HG03103 (cell line): ENCODE measurements at regions not wholly inside any gene's neighbourhood (a gene's known extent, or its start where the extent isn't known, plus 50 kb on each side); places are given as distances from the start of the nearest gene placed in this dataset.

Source experiments
- ATAC-seq: cut with Tn5 transposase; IDR thresholded peaks from one replicate; pipeline ENCODE4 v1.9.1; 2021; ENCODE audit warnings: low read depth; ENCODE audit not compliant: unreplicated experiment

DNA sequence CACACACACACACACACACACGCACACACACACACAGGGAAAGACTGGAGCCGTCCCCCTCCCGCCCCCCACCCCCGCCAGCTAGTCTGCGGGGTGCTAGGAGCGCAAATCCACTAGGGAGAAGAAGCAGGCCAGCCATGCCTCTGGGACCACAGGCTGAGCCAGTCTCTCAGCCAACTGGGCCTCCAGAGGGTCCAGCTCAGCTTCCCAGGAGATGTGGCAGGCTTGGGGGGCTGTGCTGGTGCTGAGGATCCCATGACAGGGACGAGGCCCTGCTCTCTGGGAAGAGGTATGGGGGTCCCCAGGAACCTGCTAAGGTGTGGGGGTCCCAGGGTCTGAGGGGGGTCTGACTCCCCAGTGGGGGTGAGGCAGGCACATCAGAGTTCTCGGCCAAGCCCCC is 133.5 kb downstream of the NCOR2 start:
- no peak for ATAC-seq

DNA sequence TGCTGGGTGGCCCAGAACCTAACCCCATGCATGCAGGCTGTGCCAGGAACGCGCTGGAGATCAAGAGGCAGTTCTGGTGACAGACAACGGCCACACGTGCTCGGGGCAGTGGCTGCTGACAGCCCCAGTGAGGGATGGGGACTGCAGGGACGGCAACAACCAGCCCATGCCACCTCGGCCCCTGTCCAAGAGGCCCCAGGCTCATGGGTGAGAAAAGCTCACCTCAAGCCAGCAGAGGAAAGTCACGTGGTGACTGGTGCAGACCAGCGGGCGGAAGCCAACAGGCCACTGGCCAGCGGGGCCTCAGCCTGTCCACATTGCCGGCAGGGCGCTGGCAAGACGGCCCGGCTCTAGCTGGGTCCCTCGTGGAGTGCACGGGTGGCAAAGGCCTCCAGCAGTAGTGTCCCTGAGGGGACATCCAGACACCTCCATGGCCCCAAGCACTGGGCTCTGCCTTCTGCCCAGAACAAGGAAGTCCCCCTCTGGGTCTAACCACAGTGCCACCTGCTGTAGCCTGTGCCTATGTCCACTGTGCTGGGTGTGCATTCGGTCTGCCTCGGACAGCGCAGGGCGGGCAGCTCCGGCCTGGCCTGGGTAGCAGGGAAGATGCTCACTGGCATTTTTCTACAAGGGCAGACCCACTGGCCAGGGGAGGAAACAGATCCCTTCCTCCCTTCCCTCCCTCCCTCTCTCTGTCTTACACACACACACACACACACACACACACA is 134.1 kb downstream of the NCOR2 start:
- ATAC-seq = no peak

DNA sequence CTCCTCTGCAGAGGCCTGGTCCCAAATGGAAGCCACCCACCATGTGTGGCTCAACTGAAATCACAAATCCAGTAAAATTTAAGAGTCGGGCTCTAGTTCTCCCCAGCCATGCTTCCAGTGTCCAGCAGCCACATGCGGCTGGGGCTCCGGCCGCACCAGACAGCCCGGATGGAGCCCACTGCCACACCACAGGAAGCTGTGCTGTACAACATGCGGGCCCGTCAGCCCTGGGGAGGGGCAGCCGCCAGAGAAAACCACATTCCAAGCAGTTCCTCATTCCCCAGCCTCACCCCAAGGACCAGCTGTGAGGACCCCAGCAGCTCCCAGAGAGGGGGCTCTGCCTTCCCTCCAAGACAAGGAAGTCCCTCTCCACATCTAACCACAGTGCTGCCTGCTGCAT is 135.0 kb downstream of the NCOR2 start:
- no peak for ATAC-seq

DNA sequence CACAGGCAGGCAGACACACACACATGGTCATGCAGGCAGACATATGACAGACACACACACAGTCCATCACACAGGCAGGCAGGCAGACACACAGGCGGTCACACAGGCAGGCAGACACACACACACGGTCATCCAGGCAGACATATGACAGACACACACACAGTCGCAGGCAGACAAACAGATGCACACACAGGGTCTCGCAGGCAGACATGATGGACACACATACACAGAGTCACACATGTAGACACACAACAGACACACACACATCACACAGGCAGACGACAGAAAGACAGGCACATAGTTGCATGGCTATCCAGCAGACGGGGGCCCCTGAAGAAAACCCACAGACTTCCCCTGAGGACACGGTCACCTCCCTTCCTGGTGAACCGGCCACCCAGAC is 135.4 kb downstream of the NCOR2 start:
- no peak for ATAC-seq

GRCh38 chr12:124430491-124430890 is 135.6 kb downstream of the RFLNA start:
- no peak for ATAC-seq

DNA sequence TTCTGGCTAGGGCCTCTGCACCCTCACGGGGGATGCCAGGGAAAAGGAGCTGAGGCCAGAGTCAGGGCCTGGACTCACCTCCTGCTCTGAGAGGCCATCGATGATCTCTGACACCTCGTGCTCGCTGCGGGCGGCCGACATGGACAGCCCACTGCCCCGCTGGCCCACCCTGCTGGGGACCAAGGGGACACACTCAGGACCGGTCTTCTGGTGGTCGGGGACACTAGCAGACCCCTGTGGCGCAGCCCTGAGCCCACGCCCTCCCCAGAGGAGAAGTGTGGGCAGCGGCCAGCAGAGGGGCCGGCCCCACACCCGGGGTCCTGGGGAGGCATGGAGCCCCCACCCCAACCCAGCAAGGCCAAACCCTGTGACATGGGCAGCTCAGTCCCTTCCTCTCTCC is 134.6 kb downstream of the RFLNA start:
- ATAC-seq = no peak

GRCh38 chr12:124428792-124429281 is 133.9 kb downstream of the RFLNA start:
- ATAC-seq = no peak

GRCh38 chr12:124428136-124428791 is 133.4 kb downstream of the RFLNA start:
- ATAC-seq = no peak

GRCh38 chr12:124426594-124427555 is 132.0 kb downstream of the RFLNA start:
- no peak for ATAC-seq

- no peak for ATAC-seq
Measured at GRCh38 chr12:124425667-124426066, 130.8 kb downstream of the RFLNA start.

DNA sequence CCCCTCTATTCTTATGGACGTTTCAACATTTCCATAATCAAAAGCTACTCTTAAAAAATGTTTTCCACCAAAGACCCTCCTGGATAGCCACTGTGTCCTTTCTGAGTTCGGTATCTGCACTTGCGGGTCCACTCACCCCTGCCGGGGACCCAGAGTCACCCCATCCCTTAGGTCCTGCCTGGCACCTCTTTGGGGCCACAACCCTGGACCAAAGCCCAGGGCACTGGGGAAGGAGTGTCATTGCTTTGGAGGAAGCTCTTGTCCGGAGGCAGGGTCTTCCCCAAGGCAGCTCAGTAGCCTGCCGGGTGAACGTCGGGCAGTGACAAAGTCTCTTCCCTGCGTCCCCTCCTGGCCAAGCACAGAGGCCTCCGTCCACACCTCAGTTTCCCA is 129.6 kb downstream of the RFLNA start:
- no peak for ATAC-seq

DNA sequence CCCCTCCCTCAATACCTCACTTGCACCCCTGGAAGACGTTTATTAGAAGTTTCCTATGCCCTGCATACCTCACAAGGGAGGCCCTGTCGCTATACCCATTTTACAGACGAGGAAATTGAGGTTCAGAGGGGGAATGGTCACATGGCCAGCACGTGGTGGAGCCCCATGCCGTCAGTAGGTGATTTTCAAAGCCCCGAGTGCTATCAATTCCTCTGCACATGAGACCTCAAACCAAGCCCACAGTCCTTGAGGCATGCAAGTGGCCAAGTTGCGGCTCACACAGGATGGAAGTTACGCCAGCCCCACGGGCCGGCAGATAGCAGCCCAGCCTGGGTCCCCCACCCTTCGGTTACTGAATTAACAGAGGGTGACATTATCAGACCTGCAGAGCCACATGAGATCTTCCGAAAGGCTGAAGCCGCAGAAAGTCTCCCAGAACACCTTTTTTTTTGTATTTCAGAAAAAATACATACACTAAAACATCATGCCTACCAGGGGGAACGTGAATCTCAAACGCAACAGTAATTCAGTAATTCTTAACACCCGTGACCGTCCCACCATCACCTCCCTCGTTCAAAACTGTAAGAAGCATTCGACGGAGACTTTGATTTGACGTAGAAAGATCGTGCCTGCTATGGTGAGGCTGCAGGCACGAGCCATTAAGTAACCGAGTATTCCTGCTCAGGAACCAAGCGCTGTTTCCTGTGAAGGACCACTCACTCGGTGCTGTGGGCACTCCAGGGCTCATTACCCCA is 129.0 kb downstream of the RFLNA start:
- no peak for ATAC-seq

DNA sequence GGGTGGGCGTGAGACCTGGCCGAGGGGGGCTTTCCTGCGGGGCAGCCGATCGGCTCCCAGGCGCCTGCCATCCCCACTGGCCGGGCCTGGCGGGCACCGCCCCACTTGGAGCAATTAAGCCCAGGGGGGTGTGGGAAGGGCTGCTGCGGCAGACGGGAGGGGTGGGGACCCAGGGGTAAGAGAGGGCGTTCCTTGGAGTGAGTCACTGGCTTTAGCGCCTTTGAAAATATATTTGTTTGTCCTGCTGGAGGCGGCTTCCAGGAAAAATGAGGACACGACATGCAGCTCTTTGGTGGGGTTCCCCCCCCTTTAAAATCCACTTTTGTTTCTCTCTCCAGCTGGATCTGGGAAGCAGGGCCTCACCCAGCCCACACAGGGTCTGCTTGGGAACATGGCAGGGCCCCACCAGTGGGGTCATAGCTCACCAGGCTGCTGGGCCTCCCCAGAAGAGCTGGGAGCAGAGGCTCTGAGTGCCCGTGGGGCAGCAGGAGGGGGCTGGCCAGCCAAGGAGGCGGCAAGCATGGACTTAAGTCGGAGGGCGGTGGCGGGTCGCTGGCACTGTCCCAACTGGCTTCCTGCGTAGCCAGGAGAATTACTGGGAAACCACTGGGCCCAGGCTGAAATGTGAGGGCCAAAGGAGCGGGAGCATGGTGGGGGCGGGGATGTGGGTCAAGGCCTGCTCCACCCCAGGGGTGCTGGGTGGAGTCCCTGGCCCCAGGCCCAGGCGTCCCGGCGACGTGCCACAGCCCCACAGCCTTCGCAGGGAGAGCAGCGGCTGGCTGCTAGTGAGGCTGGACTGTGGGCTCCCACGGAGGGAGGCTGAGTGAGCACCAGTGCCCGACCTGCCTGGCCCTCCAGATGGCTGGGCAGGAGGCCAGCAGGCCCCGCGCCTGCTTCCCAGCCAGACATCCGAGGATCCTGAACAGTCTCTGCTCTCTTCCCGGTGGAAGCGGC is 128.0 kb downstream of the RFLNA start:
- no peak for ATAC-seq

- no peak for ATAC-seq
Measured at GRCh38 chr12:124422142-124422569, 127.3 kb downstream of the RFLNA start.

DNA sequence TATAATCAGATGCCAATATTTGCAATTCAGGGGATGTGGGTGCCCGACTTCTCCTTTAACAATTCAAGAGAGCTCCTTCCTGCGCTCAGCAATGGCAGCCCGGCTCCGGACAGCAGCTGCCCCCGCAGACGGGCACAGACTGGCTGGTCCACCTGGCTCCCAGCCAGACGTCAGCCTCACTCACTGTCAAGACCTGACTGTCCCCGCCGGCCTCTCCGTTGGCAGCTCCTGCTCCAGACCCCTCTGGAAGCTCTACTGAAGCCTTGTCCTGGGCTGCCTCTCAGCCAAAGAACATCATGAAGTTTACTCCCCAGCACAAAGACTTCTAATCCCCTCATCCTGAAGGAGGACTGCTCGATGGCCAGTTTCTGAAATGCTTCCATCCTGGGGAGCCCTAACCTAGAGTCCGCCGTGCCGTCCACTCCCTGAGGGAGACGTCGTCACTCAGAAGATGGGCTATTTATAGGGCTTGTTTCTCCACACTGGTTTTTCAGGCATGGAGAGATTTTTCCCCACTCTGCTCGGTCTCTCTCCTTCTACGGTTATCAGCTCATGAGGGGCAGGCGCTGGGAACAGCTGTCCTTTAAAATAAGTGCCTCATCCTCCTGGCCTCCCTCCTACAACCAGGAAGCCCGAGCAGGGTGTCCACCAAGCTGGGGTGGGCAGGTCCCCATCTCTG is 126.2 kb downstream of the RFLNA start:
- ATAC-seq = no peak

DNA sequence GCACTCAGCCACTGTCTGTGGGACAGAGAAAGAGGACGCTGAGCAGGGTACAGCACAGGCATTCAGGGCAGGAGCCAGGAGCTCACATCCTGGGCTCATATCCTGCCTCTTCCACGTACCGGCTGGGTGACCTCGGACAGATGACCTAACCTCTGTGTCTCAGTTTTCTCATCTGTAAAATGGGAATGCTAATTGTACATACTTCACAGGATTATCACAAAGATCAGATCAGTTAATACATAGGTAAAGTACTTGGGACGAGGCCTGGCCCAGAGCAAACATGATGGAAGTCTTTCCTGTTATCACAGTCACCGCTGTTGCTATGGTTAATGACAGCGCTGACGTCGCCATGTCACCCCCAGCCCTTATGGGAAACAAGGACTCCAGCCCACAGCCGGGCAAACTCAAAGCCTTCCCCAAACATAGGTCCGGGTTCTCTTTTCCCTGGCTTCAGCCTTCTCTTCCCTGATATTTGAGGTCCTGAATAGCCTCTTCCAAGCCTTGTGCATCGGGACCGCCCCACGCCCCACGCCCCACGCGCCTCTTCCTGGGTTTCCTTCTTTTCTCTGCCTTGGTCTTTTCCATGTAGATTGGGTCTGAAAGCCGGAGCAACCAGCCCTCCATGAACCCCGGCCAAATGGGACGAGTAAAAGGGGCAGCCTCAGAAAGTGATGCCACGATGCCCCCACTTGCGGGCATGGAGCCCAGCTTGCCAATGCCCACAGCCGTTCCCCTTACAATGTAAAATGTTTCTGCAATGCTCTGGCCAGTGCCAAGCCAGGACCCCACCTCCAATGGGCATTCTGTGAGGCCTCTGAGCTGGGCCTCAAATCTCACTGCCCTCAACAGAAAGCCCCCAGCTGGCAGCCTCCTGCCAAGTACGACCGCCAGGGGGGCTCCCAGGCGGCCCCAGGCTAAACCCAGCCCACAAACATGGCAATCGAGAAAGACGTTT is 125.4 kb downstream of the RFLNA start:
- ATAC-seq = no peak

GRCh38 chr12:124419292-124420040 is 124.6 kb downstream of the RFLNA start:
- ATAC-seq = no peak
